ENCODE measurements at regions not wholly inside any gene's neighbourhood (a gene's known extent, or its start where the extent isn't known, plus 50 kb on each side); places are given as distances from the start of the nearest gene placed in this dataset.

GRCh38 chr2:145047554-145047953 lies 527.6 kb upstream of the ZEB2 start:
- no peaks in the 10 kb centered on the region for H4K20me1 ChIP-seq (ENCODE audit: control insufficient read depth, insufficient read depth, low read length, poor library complexity, severe bottlenecking)
- no peak overlapping the region for H3K27ac ChIP-seq (ENCODE audit: low read length in 2 of 2)
- Mint-ChIP-seq H3K9me3 (ENCODE audit: insufficient read depth) (no peaks in the 10 kb centered on the region), H3K27me3 (no peaks in the 10 kb centered on the region), H3K4me1 (no peaks in the 10 kb centered on the region), H3K27ac (no peak overlapping the region), H3K4me3 (no peak overlapping the region)
- ATAC-seq (ENCODE audit: low read depth) (no peak), DNase-seq (no peak)
- ChIA-PET POLR2A (no interaction called here), CTCF (no interaction called here)
- no CpG with 5 or more reads among the region's 1 CpG for WGBS (ENCODE audit: insufficient coverage)
- H2AFZ ChIP-seq (ENCODE audit: insufficient read depth, low read depth, low read length, poor library complexity, severe bottlenecking) = no peak overlapping the region
- H3K9ac ChIP-seq (ENCODE audit: low read length) = no peak overlapping the region
- H3K4me3 ChIP-seq (ENCODE audit: control extremely low read depth in 1 of 5, extremely low read depth in 1 of 5, insufficient read depth in 1 of 5, low read depth in 2 of 5, low read length in 4 of 5) = no peak overlapping the region
- intact Hi-C loops (cut with micrococcal nuclease) = no loop called here
- H3K79me2 ChIP-seq (ENCODE audit: control insufficient read depth, insufficient read depth, low read length) = no peaks in the 10 kb centered on the region
- H3K27me3 ChIP-seq (replicated peaks in 1 of 4; ENCODE audit: control extremely low read depth in 1 of 4, control insufficient read depth in 3 of 4, insufficient read depth in 4 of 4, low read length in 3 of 4) = no peaks in the 10 kb centered on the region
- TF ChIP-seq CTCF (IDR thresholded peaks at IDR 0.05) (no peak), EZH2 (IDR thresholded peaks at IDR 0.05; ENCODE audit: borderline replicate concordance, insufficient read depth, low read depth, low read length, poor library complexity, severe bottlenecking) (no peak)
- H3K4me2 ChIP-seq (replicated peaks; ENCODE audit: low read depth, low read length, poor library complexity, severe bottlenecking) = no peak overlapping the region
- H3K36me3 ChIP-seq (replicated peaks in 1 of 2; ENCODE audit: control extremely low read depth in 1 of 2, control insufficient read depth in 1 of 2, extremely low read depth in 1 of 2, insufficient read depth in 2 of 2, low read length in 1 of 2) = no peaks in the 10 kb centered on the region
- no peaks in the 10 kb centered on the region for H3K4me1 ChIP-seq (ENCODE audit: control insufficient read depth in 2 of 2, insufficient read depth in 2 of 2, low read length in 2 of 2)
- no peaks in the 10 kb centered on the region for H3K9me3 ChIP-seq (ENCODE audit: control extremely low read depth in 1 of 3, control insufficient read depth in 2 of 3, insufficient read depth in 1 of 3, low read length in 2 of 3)

- POLR2A ChIA-PET = no interaction called here
- Histone ChIP-seq H3K79me2 (ENCODE audit: control insufficient read depth, insufficient read depth, low read length) (no peaks in the 10 kb centered on the region), H3K4me3 (ENCODE audit: control extremely low read depth in 1 of 5, extremely low read depth in 1 of 5, insufficient read depth in 1 of 5, low read depth in 2 of 5, low read length in 4 of 5) (no peak overlapping the region), H4K20me1 (ENCODE audit: control insufficient read depth, insufficient read depth, low read length, poor library complexity, severe bottlenecking) (no peaks in the 10 kb centered on the region), H3K27ac (ENCODE audit: low read length in 2 of 2) (no peak overlapping the region), H3K36me3 (replicated peaks in 1 of 2; ENCODE audit: control extremely low read depth in 1 of 2, control insufficient read depth in 1 of 2, extremely low read depth in 1 of 2, insufficient read depth in 2 of 2, low read length in 1 of 2) (no peaks in the 10 kb centered on the region), H3K27me3 (replicated peaks in 1 of 4; ENCODE audit: control extremely low read depth in 1 of 4, control insufficient read depth in 3 of 4, insufficient read depth in 4 of 4, low read length in 3 of 4) (no peaks in the 10 kb centered on the region), H3K9me3 (ENCODE audit: control extremely low read depth in 1 of 3, control insufficient read depth in 2 of 3, insufficient read depth in 1 of 3, low read length in 2 of 3) (no peaks in the 10 kb centered on the region), H3K4me2 (replicated peaks; ENCODE audit: low read depth, low read length, poor library complexity, severe bottlenecking) (no peak overlapping the region), H3K9ac (ENCODE audit: low read length) (no peak overlapping the region), H2AFZ (ENCODE audit: insufficient read depth, low read depth, low read length, poor library complexity, severe bottlenecking) (no peak overlapping the region), H3K4me1 (ENCODE audit: control insufficient read depth in 2 of 2, insufficient read depth in 2 of 2, low read length in 2 of 2) (no peaks in the 10 kb centered on the region)
- H3K27me3 Mint-ChIP-seq = no peaks in the 10 kb centered on the region
- H3K9me3 Mint-ChIP-seq (ENCODE audit: insufficient read depth) = no peaks in the 10 kb centered on the region
- intact Hi-C loops (cut with micrococcal nuclease) = no loop called here
- no peak for ATAC-seq (ENCODE audit: low read depth)
- no peak for DNase-seq
- no peak for TF ChIP-seq EZH2 (IDR thresholded peaks at IDR 0.05; ENCODE audit: borderline replicate concordance, insufficient read depth, low read depth, low read length, poor library complexity, severe bottlenecking)
- TF ChIP-seq CTCF (IDR thresholded peaks at IDR 0.05) = no peak
- CTCF ChIA-PET = no interaction called here
- H3K4me3 Mint-ChIP-seq = no peak overlapping the region
- H3K4me1 Mint-ChIP-seq = no peaks in the 10 kb centered on the region
- no peak overlapping the region for H3K27ac Mint-ChIP-seq
Measured at GRCh38 chr2:145044491-145044890, 524.6 kb upstream of the ZEB2 start.
